ENCODE measurements at regions not wholly inside any gene's neighbourhood (a gene's known extent, or its start where the extent isn't known, plus 50 kb on each side); places are given as distances from the start of the nearest gene placed in this dataset.
A peak's percentile ranks its signal among the peaks of the same experiment; 100 is the strongest.
"Not testable (repeated sequence)": the region's sequence is repeated elsewhere in the genome, so short reads cannot be mapped to it uniquely, and the experiment has no call there.

DNA sequence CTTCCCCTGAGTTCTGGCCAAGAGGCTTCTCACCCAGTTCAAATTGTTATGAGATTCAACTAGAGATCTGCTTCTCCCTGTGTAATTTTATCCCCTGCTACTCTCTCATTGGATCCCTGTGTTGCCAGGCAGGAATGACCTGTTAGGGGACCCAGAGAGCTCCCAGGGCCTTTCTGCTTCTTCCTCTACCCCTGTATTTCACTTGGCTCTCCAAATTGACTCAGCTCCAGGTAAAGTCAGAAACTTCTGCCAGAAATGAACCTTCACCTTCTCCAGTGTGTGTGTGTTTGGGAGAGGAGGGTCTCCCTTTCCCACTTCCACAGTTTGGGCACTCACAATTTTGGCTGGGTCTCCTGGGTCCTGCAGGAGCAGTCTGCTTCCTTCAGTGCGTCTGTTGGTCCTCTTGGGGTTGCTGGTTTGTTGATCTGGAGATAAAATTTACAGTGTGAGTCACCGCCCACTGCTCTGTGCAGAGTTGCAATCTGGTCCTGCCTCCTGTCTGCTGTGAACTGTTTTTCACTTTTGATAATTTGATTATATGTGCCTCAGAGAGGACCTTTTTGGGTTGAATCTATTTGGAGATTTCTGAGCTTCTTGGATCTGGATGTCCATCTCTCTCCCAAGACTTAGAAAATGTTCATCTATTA, 112.4 kb upstream of the EDA2R start:
- Histone ChIP-seq H3K9me2 (no peaks in the 10 kb centered on the region), H3K9ac (no peak overlapping the region), H3F3A (replicated peaks; ENCODE audit: insufficient read depth) (no peaks in the 10 kb centered on the region), H3K9me3 (no peaks in the 10 kb centered on the region), H3K27ac (ENCODE audit: low read depth in 2 of 2, low read length in 1 of 2) (no peak overlapping the region), H2AFZ (ENCODE audit: low read depth) (no peak overlapping the region), H3K4me2 (no peak overlapping the region), H3K4me3 (ENCODE audit: low read depth in 2 of 2, low read length in 1 of 2) (no peak overlapping the region), H3K79me2 (ENCODE audit: insufficient read depth) (no peaks in the 10 kb centered on the region), H3K27me3 (ENCODE audit: insufficient read depth) (no peaks in the 10 kb centered on the region), H3K4me1 (ENCODE audit: control insufficient read depth in 1 of 2, insufficient read depth in 2 of 2, low read depth in 1 of 2, low read length in 1 of 2) (no peaks in the 10 kb centered on the region), H4K20me1 (ENCODE audit: insufficient read depth) (no peaks in the 10 kb centered on the region), H3K36me3 (replicated peaks in 1 of 2; ENCODE audit: control insufficient read depth in 1 of 2, insufficient read depth in 2 of 2, low read length in 1 of 2) (no peaks in the 10 kb centered on the region)
- no peak for TF ChIP-seq TAF1 (IDR thresholded peaks at IDR 0.05; ENCODE audit: borderline replicate concordance, low read depth, low read length)
- no peak for TF ChIP-seq USF1 (IDR thresholded peaks at IDR 0.05; ENCODE audit: borderline replicate concordance, low read depth)
- no peak for TF ChIP-seq CHD2 (IDR thresholded peaks at IDR 0.05; ENCODE audit: low read length, partially characterized antibody)
- no peak for TF ChIP-seq SMC3 (IDR thresholded peaks at IDR 0.05; ENCODE audit: low read depth, low read length)
- TF ChIP-seq EP300 (IDR thresholded peaks at IDR 0.05; ENCODE audit: borderline replicate concordance in 1 of 2, low read depth in 1 of 2, low read length in 1 of 2): no peak
- TF ChIP-seq YY1 (IDR thresholded peaks at IDR 0.05; ENCODE audit: low read depth): no peak
- POLR2A ChIA-PET: no interaction called here
- DNase-seq: no peak
- 5% methylated on average over 2 of the region's 2 CpGs for WGBS (ENCODE audit: low lambda C conversion rate)
- CTCF ChIA-PET: no interaction called here

- H3K79me2 ChIP-seq (ENCODE audit: insufficient read depth); H4K20me1 ChIP-seq (ENCODE audit: insufficient read depth); POLR2A ChIA-PET; DNase-seq; H3K36me3 ChIP-seq (replicated peaks in 1 of 2; ENCODE audit: control insufficient read depth in 1 of 2, insufficient read depth in 2 of 2, low read length in 1 of 2); H3K9me2 ChIP-seq; H3K4me1 ChIP-seq (ENCODE audit: control insufficient read depth in 1 of 2, insufficient read depth in 2 of 2, low read depth in 1 of 2, low read length in 1 of 2); H3F3A ChIP-seq (replicated peaks; ENCODE audit: insufficient read depth); H3K27ac ChIP-seq (ENCODE audit: low read depth in 2 of 2, low read length in 1 of 2); H3K4me3 ChIP-seq (ENCODE audit: low read depth in 2 of 2, low read length in 1 of 2); H3K9ac ChIP-seq; H3K27me3 ChIP-seq (ENCODE audit: insufficient read depth); H3K9me3 ChIP-seq; H3K4me2 ChIP-seq; H2AFZ ChIP-seq (ENCODE audit: low read depth): not testable (repeated sequence)
- 0% methylated on average over 1 of the region's 1 CpG for WGBS (ENCODE audit: low lambda C conversion rate)
- CTCF ChIA-PET: interaction anchor here (1.8 kb wide), 1 partner anchor 16 kb away, joined by 4 read pairs; no protein-coding TSS in a partner anchor
These were observed 105.6 kb upstream of the EDA2R start for GRCh38 chrX:66744519-66744918.

DNA sequence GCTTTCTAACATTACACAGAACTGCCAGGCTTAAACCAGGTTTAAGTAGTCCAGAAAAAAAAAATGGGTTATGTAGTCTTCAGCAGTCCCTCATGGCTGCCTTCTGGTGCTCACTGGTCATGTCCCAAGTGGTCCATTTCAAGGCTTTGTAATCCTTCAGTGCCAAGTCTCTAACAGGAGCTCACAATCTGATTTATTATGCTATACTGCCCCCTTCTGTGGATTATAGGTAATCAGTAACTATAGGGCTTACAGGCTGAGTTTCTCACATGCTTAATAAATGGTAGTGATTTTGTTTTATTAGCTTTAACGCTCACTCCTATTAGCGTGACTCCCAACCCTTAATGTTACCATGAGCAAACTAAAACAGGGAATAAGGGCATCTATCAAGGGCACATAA, 92.5 kb upstream of the EDA2R start:
- DNase-seq: peak; percentile 16
- no peak overlapping the region for H3K9ac ChIP-seq
- no peaks in the 10 kb centered on the region for H3F3A ChIP-seq (replicated peaks; ENCODE audit: insufficient read depth)
- no peak overlapping the region for H2AFZ ChIP-seq (ENCODE audit: low read depth)
- POLR2A ChIA-PET: no interaction called here
- H3K4me3 ChIP-seq (ENCODE audit: low read depth in 2 of 2, low read length in 1 of 2): no peak overlapping the region
- no peaks in the 10 kb centered on the region for H3K79me2 ChIP-seq (ENCODE audit: insufficient read depth)
- no peak overlapping the region for H3K4me2 ChIP-seq
- 2% methylated on average over 2 of the region's 2 CpGs for WGBS (ENCODE audit: low lambda C conversion rate)
- no peaks in the 10 kb centered on the region; a peak in 1 of 4 replicates for H3K4me1 ChIP-seq (ENCODE audit: control insufficient read depth in 1 of 2, insufficient read depth in 2 of 2, low read depth in 1 of 2, low read length in 1 of 2)
- H3K9me2 ChIP-seq: no peaks in the 10 kb centered on the region
- no peaks in the 10 kb centered on the region for H3K36me3 ChIP-seq (replicated peaks in 1 of 2; ENCODE audit: control insufficient read depth in 1 of 2, insufficient read depth in 2 of 2, low read length in 1 of 2)
- no peaks in the 10 kb centered on the region for H4K20me1 ChIP-seq (ENCODE audit: insufficient read depth)
- CTCF ChIA-PET: interaction anchor here (0.6 to 1.8 kb wide), 17 partner anchors 9 to 1152 kb away, joined by 3 to 13 read pairs (median 3); no protein-coding TSS in a partner anchor
- H3K9me3 ChIP-seq: no peaks in the 10 kb centered on the region
- H3K27ac ChIP-seq (ENCODE audit: low read depth in 2 of 2, low read length in 1 of 2): no peak overlapping the region
- no peaks in the 10 kb centered on the region for H3K27me3 ChIP-seq (ENCODE audit: insufficient read depth)
- TF ChIP-seq IRF3 (IDR thresholded peaks at IDR 0.05; ENCODE audit: low read depth, low read length): no peak
- TF ChIP-seq NRF1 (IDR thresholded peaks at IDR 0.05; ENCODE audit: low read depth, low read length): no peak
- TF ChIP-seq EP300 (IDR thresholded peaks at IDR 0.05; ENCODE audit: borderline replicate concordance in 1 of 2, low read depth in 1 of 2, low read length in 1 of 2): no peak
- TF ChIP-seq EZH2phosphoT487 (IDR thresholded peaks at IDR 0.05; ENCODE audit: borderline replicate concordance, low read depth): no peak
- TF ChIP-seq FOXJ3 (CRISPR knock-in tag; IDR thresholded peaks at IDR 0.05): no peak
- no peak for TF ChIP-seq YY1 (IDR thresholded peaks at IDR 0.05; ENCODE audit: low read depth)
- TF ChIP-seq SMC3 (IDR thresholded peaks at IDR 0.05; ENCODE audit: low read depth, low read length): peak; percentile 61
- no peak for TF ChIP-seq CHD2 (IDR thresholded peaks at IDR 0.05; ENCODE audit: low read length, partially characterized antibody)
- TF ChIP-seq FOSL2 (IDR thresholded peaks at IDR 0.05; ENCODE audit: borderline replicate concordance, low read depth): no peak
- peak; percentile 76 for TF ChIP-seq RAD21 (IDR thresholded peaks at IDR 0.05; ENCODE audit: low read length)
- TF ChIP-seq TCF12 (IDR thresholded peaks at IDR 0.05): no peak
- TF ChIP-seq CTCF (IDR thresholded peaks at IDR 0.05): peak; percentile 76
- TF ChIP-seq, protein P1, sequence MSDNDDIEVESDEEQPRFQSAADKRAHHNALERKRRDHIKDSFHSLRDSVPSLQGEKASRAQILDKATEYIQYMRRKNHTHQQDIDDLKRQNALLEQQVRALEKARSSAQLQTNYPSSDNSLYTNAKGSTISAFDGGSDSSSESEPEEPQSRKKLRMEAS (IDR thresholded peaks at IDR 0.05; ENCODE audit: low read depth): no peak
- no peak for TF ChIP-seq TAF1 (IDR thresholded peaks at IDR 0.05; ENCODE audit: borderline replicate concordance, low read depth, low read length)
- no peak for TF ChIP-seq PBX3 (IDR thresholded peaks at IDR 0.05)

All from SK-N-SH (cell line).